ENCODE measurements at regions not wholly inside any gene's neighbourhood (a gene's known extent, or its start where the extent isn't known, plus 50 kb on each side); places are given as distances from the start of the nearest gene placed in this dataset.
A peak's percentile ranks its signal among the peaks of the same experiment; 100 is the strongest.

GRCh38 chr4:123232439-123232838 is 164.2 kb upstream of the SPRY1 start:
- Histone ChIP-seq H3K4me1 (peaks cover 6% of the 10 kb centered on the region; the same call in 1 of the 3 replicates), H3K4me2 (0 out of 3 replicates have a peak overlapping the region, but pooled peaks have one; percentile 5), H3K27ac (no peak overlapping the region), H3K4me3 (no peak overlapping the region), H3K9me3 (no peaks in the 10 kb centered on the region)
- POLR2A ChIA-PET: no interaction called here
- CTCF ChIA-PET: interaction anchor here (0.5 to 0.6 kb wide), 2 partner anchors 23 to 451 kb away, joined by 3 read pairs; no protein-coding TSS in a partner anchor
- FAIRE-seq (no peak), DNase-seq (ENCODE audit: low read depth in 1 of 2, low spot score in 1 of 2) (no peak), ATAC-seq (no peak)
- WGBS (ENCODE audit: missing lambda C conversion rate): 34% methylated on average over 3 of the region's 3 CpGs
- TF ChIP-seq BCL3 (IDR thresholded peaks at IDR 0.05): no peak
- TF ChIP-seq RCOR1 (IDR thresholded peaks at IDR 0.05; ENCODE audit: low read depth, low read length): no peak
- TF ChIP-seq ZC3H11A (IDR thresholded peaks at IDR 0.05): no peak
- TF ChIP-seq ZFP36 (IDR thresholded peaks at IDR 0.05; ENCODE audit: borderline replicate concordance, partially characterized antibody): no peak
- TF ChIP-seq FOSL2 (IDR thresholded peaks at IDR 0.05): no peak
- TF ChIP-seq FOSL2 (CRISPR knock-in tag; IDR thresholded peaks at IDR 0.05): no peak
- no peak for TF ChIP-seq E2F6 (IDR thresholded peaks at IDR 0.05; ENCODE audit: borderline replicate concordance, low read depth)
- TF ChIP-seq HOXA7 (CRISPR knock-in tag; IDR thresholded peaks at IDR 0.05): no peak
- no peak for TF ChIP-seq REST (IDR thresholded peaks at IDR 0.05)
- no peak for TF ChIP-seq CBX2 (IDR thresholded peaks at IDR 0.05; ENCODE audit: borderline replicate concordance, low read depth)
- TF ChIP-seq POLR2AphosphoS2 (conservative IDR thresholded peaks at IDR 0.05; ENCODE audit: low read length): no peak
- no peak for TF ChIP-seq KDM5A (IDR thresholded peaks at IDR 0.05)
- no peak for TF ChIP-seq NR3C1 (IDR thresholded peaks at IDR 0.05)
- no peak for TF ChIP-seq JUN (IDR thresholded peaks at IDR 0.05)
- TF ChIP-seq ZNF302 (CRISPR knock-in tag; IDR thresholded peaks at IDR 0.05): no peak
- no peak for TF ChIP-seq GATA3 (IDR thresholded peaks at IDR 0.05; ENCODE audit: borderline replicate concordance)
- TF ChIP-seq PHF8 (IDR thresholded peaks at IDR 0.05; ENCODE audit: borderline replicate concordance, low read depth): no peak

GRCh38 chr4:123233136-123233768 is 163.3 kb upstream of the SPRY1 start:
- POLR2A ChIA-PET: no interaction called here
- no peak for FAIRE-seq
- H3K4me2 ChIP-seq: no peak overlapping the region
- H3K4me1 ChIP-seq: peaks cover 6% of the 10 kb centered on the region; the same call in 1 of the 3 replicates
- 96% methylated on average over 4 of the region's 4 CpGs for WGBS (ENCODE audit: missing lambda C conversion rate)
- no peak overlapping the region for H3K4me3 ChIP-seq
- H3K9me3 ChIP-seq: no peaks in the 10 kb centered on the region
- no peak for ATAC-seq
- no peak for DNase-seq (ENCODE audit: low read depth in 1 of 2, low spot score in 1 of 2)
- CTCF ChIA-PET: no interaction called here
- no peak overlapping the region for H3K27ac ChIP-seq
- TF ChIP-seq FOSL2 (IDR thresholded peaks at IDR 0.05) (no peak), FOSL2 (CRISPR knock-in tag; IDR thresholded peaks at IDR 0.05) (no peak), BCL3 (IDR thresholded peaks at IDR 0.05) (no peak), NPAS2 (CRISPR knock-in tag; IDR thresholded peaks at IDR 0.05; ENCODE audit: borderline replicate concordance) (no peak), HEYL (CRISPR knock-in tag; IDR thresholded peaks at IDR 0.05) (no peak), CEBPB (IDR thresholded peaks at IDR 0.05) (no peak), HMGXB4 (CRISPR knock-in tag; IDR thresholded peaks at IDR 0.05; ENCODE audit: borderline replicate concordance) (no peak), SMC3 (IDR thresholded peaks at IDR 0.05) (no peak), MAZ (IDR thresholded peaks at IDR 0.05; ENCODE audit: borderline replicate concordance, low read depth, low read length) (no peak), HOXB5 (CRISPR knock-in tag; IDR thresholded peaks at IDR 0.05) (no peak), REST (IDR thresholded peaks at IDR 0.05) (no peak)
